ENCODE measurements at regions not wholly inside any gene's neighbourhood (a gene's known extent, or its start where the extent isn't known, plus 50 kb on each side); places are given as distances from the start of the nearest gene placed in this dataset.

DNA sequence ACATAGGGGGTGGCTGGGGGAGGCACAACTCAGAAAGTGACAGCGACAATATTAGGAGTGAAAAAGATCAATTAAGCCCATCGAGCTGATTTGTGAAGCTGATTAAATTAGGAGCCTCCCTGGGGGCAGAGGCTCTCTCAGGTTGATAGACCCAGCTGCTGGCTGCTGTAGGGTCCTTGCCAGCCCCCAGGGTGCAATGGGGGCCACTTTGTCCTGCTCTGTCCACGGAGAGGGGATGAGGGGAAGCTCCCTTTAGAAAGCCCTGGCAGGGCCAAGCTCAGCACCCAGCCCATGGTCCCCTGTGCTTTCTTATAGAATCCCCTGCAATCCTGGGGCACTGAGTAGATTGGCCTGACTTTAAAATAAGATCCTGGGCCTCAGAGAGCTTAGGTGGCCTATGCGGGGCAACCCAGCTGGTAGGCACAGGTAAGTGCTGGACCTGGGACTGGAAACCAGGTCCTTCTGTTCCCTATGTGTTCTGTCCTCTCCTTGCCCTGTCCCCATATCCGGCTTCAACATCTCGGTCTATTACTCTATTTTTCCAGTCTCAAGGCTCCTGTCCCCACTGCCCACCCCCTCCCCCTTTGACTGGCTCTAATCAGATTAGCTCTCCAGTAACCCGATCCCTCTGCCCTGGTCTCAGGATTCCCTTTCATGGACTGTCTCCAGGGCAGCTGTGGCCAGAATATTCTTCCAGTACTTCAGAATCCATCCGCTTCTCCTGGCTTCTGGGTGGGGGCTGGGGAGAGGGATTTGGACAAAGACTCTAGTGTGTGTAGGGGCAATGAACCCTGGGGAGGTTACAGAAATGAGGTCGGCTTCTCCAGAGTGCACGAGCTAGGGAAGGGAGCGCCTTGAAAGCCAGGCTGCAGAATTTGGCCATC, 259.6 kb downstream of the RPS24 start:
- no peak overlapping the region for H3K27ac ChIP-seq
- TF ChIP-seq CTCF (IDR thresholded peaks at IDR 0.05) (no peak), ZFX (IDR thresholded peaks at IDR 0.05; ENCODE audit: borderline replicate concordance) (no peak)

DNA sequence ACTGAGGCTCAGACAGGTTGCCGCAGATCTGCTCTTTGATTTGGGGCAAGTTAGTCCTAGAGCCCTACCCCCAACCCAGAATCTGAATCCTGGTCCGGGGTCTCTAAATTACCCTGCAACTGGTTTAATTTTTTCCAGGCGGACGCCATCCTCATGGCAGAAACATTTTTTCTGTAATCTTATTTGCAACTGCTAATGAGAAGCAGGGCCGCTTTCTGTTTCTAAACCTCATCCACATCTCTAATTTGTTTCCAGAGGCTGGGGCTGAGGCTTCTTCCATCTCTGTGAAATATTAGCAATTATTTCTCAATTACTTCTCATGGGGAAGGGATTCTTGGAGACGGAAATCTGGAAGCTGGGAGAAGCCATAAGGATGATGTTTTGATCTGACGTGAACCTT, 261.6 kb downstream of the RPS24 start:
- TF ChIP-seq CTCF (IDR thresholded peaks at IDR 0.05) (no peak), ZFX (IDR thresholded peaks at IDR 0.05; ENCODE audit: borderline replicate concordance) (no peak)

DNA sequence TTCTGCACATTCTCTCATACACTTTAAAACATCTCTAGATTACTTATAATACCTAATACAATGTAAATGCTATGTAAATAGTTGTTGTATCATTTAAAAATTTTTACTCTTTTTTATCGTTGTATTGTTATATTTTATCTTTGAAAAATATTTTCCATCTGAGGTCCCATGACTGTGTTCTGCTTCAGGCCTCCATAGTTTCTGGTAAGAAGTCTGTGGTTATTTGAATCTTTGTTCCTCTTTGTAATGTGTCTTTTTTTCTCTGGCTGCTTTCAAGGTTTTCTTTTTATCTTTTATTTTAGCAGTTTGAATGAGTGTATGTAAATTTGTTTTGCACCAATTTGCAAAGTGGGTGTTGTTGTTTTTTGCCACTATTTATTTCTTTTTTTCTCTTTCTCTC, 263.1 kb downstream of the RPS24 start:
- no peak overlapping the region for H3K27ac ChIP-seq
- TF ChIP-seq CTCF (IDR thresholded peaks at IDR 0.05), result no peak

More for the DNA sequence above, 261.6 kb downstream of the RPS24 start:
- H3K27ac ChIP-seq, result no peak overlapping the region

DNA sequence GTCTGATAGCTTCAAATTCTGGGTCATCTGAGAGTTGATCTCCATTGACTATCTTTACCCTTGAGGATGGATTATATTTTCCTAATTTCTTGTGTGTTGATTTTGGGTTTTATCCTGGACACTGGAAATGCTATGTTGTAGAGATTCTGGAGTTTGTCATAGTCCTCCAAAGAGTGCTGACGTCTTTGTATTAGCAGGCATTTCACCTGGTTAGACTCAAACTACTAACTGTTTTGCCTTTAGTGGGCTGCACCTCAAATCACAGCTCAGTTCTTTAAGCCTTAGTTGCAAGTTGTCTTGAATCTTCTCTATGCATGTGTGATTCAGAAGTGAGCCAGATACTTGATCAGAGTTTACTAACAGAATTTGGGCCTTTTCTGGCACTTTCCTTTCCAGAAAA, 264.3 kb downstream of the RPS24 start:
- no peak overlapping the region for H3K27ac ChIP-seq
- TF ChIP-seq CTCF (IDR thresholded peaks at IDR 0.05) (no peak), ZFX (IDR thresholded peaks at IDR 0.05; ENCODE audit: borderline replicate concordance) (no peak)

DNA sequence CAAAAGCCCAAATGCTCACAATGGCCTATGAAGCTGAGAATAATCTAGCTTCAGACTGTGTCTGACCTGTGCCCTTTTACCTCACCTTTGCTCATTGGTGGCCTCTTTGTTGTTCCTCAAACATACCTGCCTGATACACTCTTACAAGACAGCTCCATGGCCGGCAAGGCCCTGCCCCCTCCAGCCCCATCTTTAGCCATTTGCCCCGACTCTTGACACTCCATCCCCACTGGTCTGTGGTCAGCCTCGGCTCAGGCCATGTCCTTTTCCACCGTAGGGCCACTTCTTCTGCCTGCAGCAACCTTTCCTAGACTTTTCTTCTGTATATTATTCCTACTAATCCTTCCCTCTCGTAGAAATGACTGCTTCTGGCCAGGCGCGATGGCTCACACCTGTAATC, 265.2 kb downstream of the RPS24 start:
- H3K27ac ChIP-seq, result no peak overlapping the region
- TF ChIP-seq ZFX (IDR thresholded peaks at IDR 0.05; ENCODE audit: borderline replicate concordance), result no peak
- TF ChIP-seq CTCF (IDR thresholded peaks at IDR 0.05), result no peak

- TF ChIP-seq ZFX (IDR thresholded peaks at IDR 0.05; ENCODE audit: borderline replicate concordance) (no peak), CTCF (IDR thresholded peaks at IDR 0.05) (no peak)
- no peak overlapping the region for H3K27ac ChIP-seq
These were observed 266.3 kb downstream of the RPS24 start for GRCh38 chr10:78299851-78300468.

DNA sequence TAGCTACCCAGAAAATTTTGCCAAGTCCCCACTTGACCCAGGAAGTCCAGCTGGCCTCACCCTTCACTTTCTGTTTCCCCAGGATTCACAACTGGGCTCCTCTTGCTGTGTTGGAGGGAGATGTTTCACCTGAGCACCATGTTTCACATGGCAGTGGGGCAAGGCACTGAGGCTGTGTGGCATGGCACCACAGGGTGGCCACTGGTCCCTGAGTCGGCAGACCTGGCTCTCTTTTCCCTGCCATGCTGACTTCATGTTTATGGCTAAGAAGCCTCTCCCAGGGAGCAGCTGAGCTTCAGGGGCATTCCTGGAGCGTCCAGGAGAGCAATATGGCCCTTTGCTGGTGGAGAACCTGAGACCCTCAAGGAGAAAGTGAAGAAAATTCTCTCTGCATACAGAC, 266.9 kb downstream of the RPS24 start:
- no peak for TF ChIP-seq ZFX (IDR thresholded peaks at IDR 0.05; ENCODE audit: borderline replicate concordance)
- no peak for TF ChIP-seq CTCF (IDR thresholded peaks at IDR 0.05)

More for the DNA sequence above, 266.9 kb downstream of the RPS24 start:
- no peak overlapping the region for H3K27ac ChIP-seq

Data from 22Rv1 (cell line).